HG03025 (cell line): ENCODE measurements at regions not wholly inside any gene's neighbourhood (a gene's known extent, or its start where the extent isn't known, plus 50 kb on each side); places are given as distances from the start of the nearest gene placed in this dataset.
"Not testable (repeated sequence)": the region's sequence is repeated elsewhere in the genome, so short reads cannot be mapped to it uniquely, and the experiment has no call there.

Experiments used
- ATAC-seq: cut with Tn5 transposase; IDR thresholded peaks from one replicate; pipeline ENCODE4 v1.9.1; 2021; ENCODE audit warnings: mild to moderate bottlenecking, moderate library complexity; ENCODE audit not compliant: unreplicated experiment, low FRiP score

GRCh38 chr13:22934744-22935523 lies 245.8 kb upstream of the SGCG start:
- ATAC-seq: no peak

DNA sequence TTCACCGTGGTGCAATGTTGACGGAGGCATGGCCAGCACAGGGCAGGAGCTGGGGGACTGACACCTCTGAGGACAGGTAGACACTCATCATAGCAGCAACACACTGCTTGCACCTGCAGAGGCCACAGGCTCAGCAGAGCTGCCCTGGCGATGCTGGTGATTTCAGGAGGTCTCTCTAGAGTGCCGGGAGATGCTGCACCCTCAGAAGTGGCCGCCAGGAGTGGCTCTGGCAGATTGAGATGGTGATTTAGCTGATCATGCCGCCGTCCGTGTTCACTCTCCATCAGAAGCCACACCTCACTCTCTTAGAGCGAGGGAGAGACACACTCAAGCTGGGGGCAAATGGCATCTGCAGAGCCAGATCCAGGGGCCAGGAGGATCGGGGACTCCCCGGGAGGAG lies 244.6 kb upstream of the SGCG start:
- ATAC-seq: no peak

- no peak for ATAC-seq
Measured at GRCh38 chr13:22937241-22937640, 243.5 kb upstream of the SGCG start.

DNA sequence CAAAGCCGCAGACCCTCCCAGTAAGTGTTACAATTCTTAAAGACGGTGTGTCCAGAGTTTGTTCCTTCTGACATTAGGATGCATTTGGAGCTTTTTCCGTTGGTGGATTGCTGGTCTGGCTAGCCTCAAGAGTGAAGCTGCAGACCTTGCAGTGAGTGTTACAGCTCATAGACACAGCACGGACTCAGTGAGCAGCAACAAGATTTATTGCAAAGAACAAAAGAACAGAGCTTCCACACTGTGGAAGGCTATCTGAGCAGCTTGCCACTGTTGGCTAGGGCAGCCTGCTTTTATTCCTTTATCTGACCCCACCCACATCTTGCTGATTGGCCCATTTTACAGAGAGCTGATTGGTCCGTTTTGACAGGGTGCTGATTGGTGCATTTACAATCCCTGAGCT lies 242.8 kb upstream of the SGCG start:
- no peak for ATAC-seq

GRCh38 chr13:22938576-22938975 lies 242.2 kb upstream of the SGCG start:
- ATAC-seq: no peak

GRCh38 chr13:22939157-22939556 lies 241.6 kb upstream of the SGCG start:
- no peak for ATAC-seq

GRCh38 chr13:22940090-22940710 lies 240.6 kb upstream of the SGCG start:
- no peak for ATAC-seq

DNA sequence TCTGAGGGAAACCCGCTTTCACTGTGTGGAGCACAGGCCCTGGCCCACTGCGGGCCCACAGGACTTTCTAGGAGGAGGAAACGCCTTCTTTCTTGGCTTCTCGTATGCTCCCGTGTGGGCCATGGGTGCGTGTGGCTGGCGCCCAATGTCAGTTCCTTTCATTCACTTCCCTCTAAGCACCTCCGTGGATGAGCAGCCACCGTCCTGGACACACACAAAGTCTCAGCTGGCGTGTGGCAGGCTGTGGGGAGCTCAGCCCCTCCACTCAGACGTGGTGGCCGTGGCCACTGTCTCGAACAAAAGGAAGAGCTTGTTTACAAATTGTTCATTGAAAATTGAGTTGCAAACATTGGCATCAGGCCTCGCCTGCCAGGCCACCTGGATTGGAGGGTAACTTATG lies 240.0 kb upstream of the SGCG start:
- ATAC-seq: no peak

- not testable (repeated sequence) for ATAC-seq
Measured at GRCh38 chr13:22941495-22941894, 239.3 kb upstream of the SGCG start.

DNA sequence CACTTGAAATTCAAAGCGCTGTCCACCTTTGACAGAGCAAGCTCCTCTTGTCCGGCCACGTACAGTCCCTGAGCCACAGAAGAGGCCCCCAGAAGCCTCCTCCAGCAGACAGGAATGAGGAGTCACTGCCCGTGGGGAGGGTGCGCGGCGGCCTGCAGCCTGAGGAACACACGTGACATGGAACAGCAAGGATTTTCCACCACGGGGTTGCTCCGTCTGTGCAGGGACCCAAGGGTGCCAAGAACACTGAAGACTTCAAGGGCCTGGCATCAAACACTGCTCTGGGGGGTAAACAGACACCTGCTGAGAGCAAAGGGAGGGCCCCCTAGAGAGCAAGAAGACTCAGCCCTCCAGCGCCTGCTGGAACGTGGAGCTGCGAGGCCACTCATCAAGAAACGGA lies 237.9 kb upstream of the SGCG start:
- not testable (repeated sequence) for ATAC-seq

- no peak for ATAC-seq
Measured at GRCh38 chr13:22944378-22944777, 236.4 kb upstream of the SGCG start.

GRCh38 chr13:22945321-22946226 lies 235.2 kb upstream of the SGCG start:
- ATAC-seq: no peak

DNA sequence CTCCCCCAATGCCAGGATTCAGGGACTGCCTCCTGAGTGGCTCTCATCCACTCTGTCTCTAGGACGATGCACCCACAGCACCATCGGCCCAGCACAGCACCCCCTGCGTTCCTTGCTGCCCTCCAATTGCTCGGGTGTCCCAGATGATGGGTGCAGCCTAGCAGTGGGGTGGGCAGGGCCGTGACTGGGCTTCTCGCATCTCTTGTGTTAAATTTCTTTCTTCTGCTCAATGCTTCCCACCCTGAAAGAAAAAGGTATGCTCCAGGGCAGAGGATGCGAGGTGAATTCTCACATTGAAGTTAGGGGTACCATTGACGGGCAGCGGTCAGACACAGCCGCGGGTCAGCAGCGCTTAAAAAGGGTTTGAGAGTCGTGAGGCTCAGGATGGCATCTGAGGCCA lies 232.4 kb upstream of the SGCG start:
- ATAC-seq: no peak

DNA sequence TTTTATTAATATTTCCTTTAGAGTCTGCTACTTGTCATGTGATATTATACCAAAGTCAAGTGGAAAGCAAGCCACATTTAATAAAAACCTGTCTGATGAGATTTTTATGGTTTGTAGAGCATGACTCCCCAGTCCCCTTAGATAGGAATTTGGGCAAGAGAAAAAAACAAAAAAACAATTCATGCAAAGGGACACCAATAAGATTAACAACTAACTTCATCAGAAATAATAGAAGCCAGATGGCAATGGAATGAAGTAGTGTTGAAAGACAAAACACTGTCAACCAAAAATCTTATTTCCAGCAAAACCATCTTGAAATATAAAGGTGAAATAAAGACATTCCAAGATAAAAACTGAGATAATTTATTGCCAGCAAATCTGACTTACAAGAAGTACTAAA lies 228.8 kb upstream of the SGCG start:
- ATAC-seq: not testable (repeated sequence)

DNA sequence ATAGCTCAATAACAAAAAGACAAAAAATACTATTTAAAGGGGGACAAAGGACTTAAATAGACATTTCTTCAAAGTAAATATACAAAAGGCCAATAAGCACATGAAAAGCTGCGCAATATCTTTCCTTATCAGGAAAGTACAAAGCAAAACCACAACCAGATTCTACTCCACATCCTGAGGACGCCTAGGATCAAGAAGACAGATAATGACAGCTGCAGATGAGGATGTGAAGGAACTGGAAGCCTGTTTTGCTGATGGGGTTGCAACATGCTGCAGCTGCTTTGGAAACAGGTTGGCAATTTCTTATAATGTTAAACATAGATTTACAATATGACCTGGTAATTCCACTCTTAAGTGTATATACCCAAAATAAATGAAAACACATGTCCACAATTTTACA lies 225.6 kb upstream of the SGCG start:
- not testable (repeated sequence) for ATAC-seq

GRCh38 chr13:22956456-22957115 lies 224.2 kb upstream of the SGCG start:
- not testable (repeated sequence) for ATAC-seq

DNA sequence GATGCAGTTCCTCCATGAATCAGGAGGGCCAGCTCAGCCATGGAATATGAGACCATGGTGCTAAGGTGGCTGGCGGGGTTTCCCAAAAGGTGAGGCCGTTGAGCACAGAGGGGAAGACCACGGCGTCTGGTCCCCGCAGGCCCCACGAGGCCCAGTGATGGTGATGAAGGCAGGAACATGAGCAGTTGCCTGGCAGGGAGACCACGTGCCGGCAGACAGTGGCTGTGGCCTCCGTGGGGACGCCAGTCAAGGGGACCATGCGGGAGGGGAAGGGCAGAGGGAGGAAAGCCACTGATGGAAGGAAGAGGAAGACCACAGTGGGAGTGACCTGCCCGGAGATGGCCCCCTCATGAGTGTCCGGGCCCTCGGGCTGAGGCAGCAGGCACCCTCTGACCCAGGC lies 220.9 kb upstream of the SGCG start:
- ATAC-seq: not testable (repeated sequence)

DNA sequence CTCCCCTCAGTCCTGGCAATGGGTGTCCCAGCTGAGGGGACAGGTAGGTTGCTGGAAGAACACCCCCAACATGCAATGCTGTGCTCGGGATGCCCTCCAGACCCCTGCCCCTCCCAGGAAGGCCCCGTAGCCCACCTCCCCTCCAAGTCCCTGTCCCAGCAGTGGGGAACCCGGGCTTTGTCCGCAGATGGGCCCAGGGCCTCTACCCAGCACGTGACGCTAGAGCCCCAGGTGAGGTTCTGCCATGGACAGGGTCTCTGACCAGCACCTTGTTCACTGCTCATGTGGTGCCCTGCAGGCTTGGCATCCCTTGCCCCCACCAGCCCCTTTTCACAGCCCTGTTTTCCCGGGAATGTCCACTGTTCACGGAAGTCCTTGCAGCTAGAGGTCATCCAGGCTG lies 220.0 kb upstream of the SGCG start:
- ATAC-seq: no peak

DNA sequence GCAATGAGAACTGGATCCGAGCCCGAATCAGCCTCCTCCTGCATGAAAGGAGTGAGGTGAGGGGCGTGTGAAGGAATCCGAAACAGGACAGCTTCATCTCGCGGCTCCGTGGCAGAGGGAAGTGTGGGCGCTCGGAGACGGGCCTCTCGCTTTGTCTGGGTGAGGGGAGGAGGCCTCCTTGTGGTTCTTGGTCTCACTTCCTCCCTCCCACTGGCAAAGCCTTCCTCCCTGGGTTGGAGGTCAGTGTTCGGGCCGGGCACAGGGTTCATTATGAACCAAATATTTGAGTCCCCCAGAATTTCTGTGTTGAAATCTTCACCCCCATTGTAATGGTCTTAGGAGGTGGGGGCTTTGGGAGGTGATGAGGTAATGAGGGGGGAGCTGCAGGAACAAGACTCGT lies 219.4 kb upstream of the SGCG start:
- not testable (repeated sequence) for ATAC-seq

DNA sequence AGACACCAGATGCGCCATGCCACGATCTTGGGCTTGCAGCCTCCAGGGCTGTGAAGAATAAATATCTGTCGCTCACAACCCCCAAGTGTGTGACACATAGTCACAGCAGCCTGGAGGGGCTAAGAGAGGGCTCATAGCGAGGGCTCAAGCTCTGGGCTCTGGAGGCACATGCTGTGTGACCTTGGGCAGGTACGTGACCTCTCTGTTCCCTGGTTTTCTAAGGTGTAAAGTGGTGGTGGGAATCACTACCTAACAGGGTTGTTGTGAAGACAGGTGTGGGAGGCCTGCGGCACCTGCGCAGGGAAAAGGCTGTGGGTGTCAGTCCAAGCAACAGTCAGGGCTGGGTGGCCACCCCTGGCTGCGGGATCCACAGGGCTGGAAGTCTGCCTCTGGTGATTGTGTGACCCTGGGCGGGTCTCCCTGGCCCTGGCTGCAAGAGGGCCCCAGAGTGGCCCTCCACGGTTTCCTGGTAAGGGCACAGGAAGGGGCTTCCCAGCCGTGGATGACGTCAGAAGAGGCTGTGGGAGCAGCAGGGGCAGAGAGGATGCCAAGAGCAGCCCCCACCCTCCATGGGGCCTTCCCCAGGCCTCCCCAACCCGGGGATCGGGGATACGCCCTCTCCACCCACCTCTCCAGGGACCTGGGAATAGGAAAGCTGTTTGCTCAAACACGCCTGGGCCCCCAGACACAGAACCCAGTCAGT lies 218.8 kb upstream of the SGCG start:
- no peak for ATAC-seq
